HepG2 (cell line): ENCODE measurements at regions not wholly inside any gene's neighbourhood (a gene's known extent, or its start where the extent isn't known, plus 50 kb on each side); places are given as distances from the start of the nearest gene placed in this dataset.

Experiments used
- CTCF ChIP-seq: sonication (generic); formaldehyde crosslinking; IDR thresholded peaks from 2 replicates; pipeline ENCODE4 v1.5.0; 2020; ENCODE audit warnings: mild to moderate bottlenecking, missing genetic modification reagents, moderate library complexity
- PRPF4 ChIP-seq: fragments of 200-400 bp; formaldehyde crosslinking; IDR thresholded peaks from 2 replicates; pipeline ENCODE4 v1.6.1; 2016; ENCODE audit warnings: low read length, low read depth; ENCODE audit not compliant: poor library complexity, severe bottlenecking
- TRIM24 ChIP-seq: sonication (generic); formaldehyde crosslinking; IDR thresholded peaks from 2 replicates; pipeline ENCODE4 v1.8.0; 2022; ENCODE audit warnings: mild to moderate bottlenecking, missing genetic modification reagents
- ZNF276 ChIP-seq: sonication (generic); formaldehyde crosslinking; IDR thresholded peaks from 2 replicates; pipeline ENCODE4 v1.4.0; 2020; ENCODE audit warnings: mild to moderate bottlenecking, low read depth, missing genetic modification reagents

- TF ChIP-seq CTCF (CRISPR knock-in tag) (no peak), PRPF4 (no peak), ZNF276 (CRISPR knock-in tag) (no peak), TRIM24 (CRISPR knock-in tag) (no peak)
Measured at GRCh38 chr5:51028394-51028793, 354.9 kb upstream of the ISL1 start.
